HepG2 (cell line): ENCODE measurements at regions not wholly inside any gene's neighbourhood (a gene's known extent, or its start where the extent isn't known, plus 50 kb on each side); places are given as distances from the start of the nearest gene placed in this dataset.

Source experiments
- ATAC-seq: fragments of 200-7000 bp; cut with Tn5 transposase; 3 replicates; pipeline ENCODE4 v1.9.1; 2020; ENCODE audit warnings: mild to moderate bottlenecking, moderate library complexity
- BruUV-seq: library from RNA; stranded (reverse); fragments of 400-500 nt; replicated peaks from 2 replicates; lab custom pipeline; 2021; lab: Mats Ljungman, UMichigan
- CTCF ChIA-PET: fragments of 300-600 bp; formaldehyde crosslinking; extraction: SDS; loops from one replicate; lab custom pipeline; 2021; ENCODE audit warnings: low total read pairs, inconsistent platforms, low intra/inter-chr PET ratio; lab: Yijun Ruan, JAX
- POLR2A ChIA-PET: fragments of 350-600 bp; sonication (Branson Sonifier 250); formaldehyde crosslinking; loops from one replicate; lab custom pipeline; 2020; ENCODE audit warnings: antibody characterized with exemption, inconsistent platforms; lab: Yijun Ruan, JAX
- DNase-seq: peaks from one replicate; pipeline ENCODE4 v3.0.0-alpha.2; 2015; ENCODE audit warnings: low spot score
- FAIRE-seq: peaks from 3 replicates; lab custom pipeline; 2011; peaks lifted over from hg19 to GRCh38; lab: Jason Lieb, UNC
- H2AFZ ChIP-seq: one replicate; pipeline ENCODE4 v1.6.1; 2011; ENCODE audit warnings: low read length, inconsistent platforms
- H3K27ac ChIP-seq: fragments of 300-600 bp; 3 replicates; pipeline ENCODE4 v1.8.0; 2011; ENCODE audit warnings: mixed run types, mild to moderate bottlenecking, mixed read lengths, low read length, inconsistent platforms; ENCODE audit not compliant: insufficient read depth; ENCODE audit errors: extremely low read length
- H3K27me3 ChIP-seq, 2 experiments: fragments of 200-600 bp in 1 of 2; 2 replicates in 1 of 2; 3 replicates in 1 of 2; pipeline versions ENCODE4 v1.6.0 to v1.8.0; 2011; ENCODE audit warnings: low read length in 2 of 2, mild to moderate bottlenecking in 2 of 2, moderate library complexity in 2 of 2, inconsistent platforms in 1 of 2; ENCODE audit not compliant: insufficient read depth in 2 of 2, control insufficient read depth in 1 of 2
- H3K36me3 ChIP-seq, 2 experiments: fragments of 200-600 bp in 1 of 2; replicated peaks in 1 of 2; 2 replicates in 1 of 2; 3 replicates in 1 of 2; pipeline versions ENCODE4 v1.5.1 to v1.8.0; 2011; ENCODE audit warnings: low read length in 2 of 2, inconsistent platforms in 1 of 2; ENCODE audit not compliant: insufficient read depth in 2 of 2, control insufficient read depth in 1 of 2
- H3K4me1 ChIP-seq: 2 replicates; pipeline ENCODE4 v1.5.1; 2012; ENCODE audit warnings: low read length, inconsistent platforms; ENCODE audit not compliant: insufficient read depth
- H3K4me2 ChIP-seq: 2 replicates; pipeline ENCODE4 v1.6.0; 2011; ENCODE audit warnings: low read depth, low read length, inconsistent platforms
- H3K4me3 ChIP-seq, 3 experiments: fragments of 200-600 bp in 1 of 3; sonication (generic), shearing (Covaris generic) in 1 of 3; replicated peaks in 1 of 3; 2 replicates each; pipeline ENCODE4 v1.5.1; 2011 to 2016; ENCODE audit warnings: low read length in 3 of 3, inconsistent platforms in 2 of 3, low read depth in 2 of 3, mild to moderate bottlenecking in 2 of 3, control low read depth in 1 of 3, mixed read lengths in 1 of 3; ENCODE audit not compliant: insufficient read depth in 1 of 3
- H3K79me2 ChIP-seq: one replicate; pipeline ENCODE4 v1.6.1; 2011; ENCODE audit warnings: low read length, inconsistent platforms; ENCODE audit not compliant: insufficient read depth
- H3K9ac ChIP-seq: 2 replicates; pipeline ENCODE4 v1.6.0; 2011; ENCODE audit warnings: mild to moderate bottlenecking, low read depth, low read length, inconsistent platforms; ENCODE audit not compliant: insufficient read depth
- H3K9me3 ChIP-seq: 2 replicates; pipeline ENCODE4 v1.5.1; 2012; ENCODE audit warnings: mild to moderate bottlenecking, low read length
- H4K20me1 ChIP-seq: 2 replicates; pipeline ENCODE4 v1.6.0; 2011; ENCODE audit warnings: inconsistent platforms, mild to moderate bottlenecking, low read length, moderate library complexity; ENCODE audit not compliant: insufficient read depth
- ARNT ChIP-seq: fragments of 450-650 bp; IDR thresholded peaks from 2 replicates; pipeline ENCODE4 v1.6.1; 2017
- ARNTL ChIP-seq: sonication (generic); formaldehyde crosslinking; IDR thresholded peaks from 2 replicates; pipeline ENCODE4 v1.4.0; 2020; ENCODE audit warnings: mild to moderate bottlenecking, missing genetic modification reagents
- ATF1 ChIP-seq: IDR thresholded peaks from 2 replicates; pipeline ENCODE4 v1.6.1; 2016; ENCODE audit warnings: mild to moderate bottlenecking, control low read depth
- GZF1 ChIP-seq: sonication (generic); formaldehyde crosslinking; IDR thresholded peaks from 2 replicates; pipeline ENCODE4 v1.5.1; 2020; ENCODE audit warnings: mild to moderate bottlenecking, missing genetic modification reagents
- PTBP1 ChIP-seq: fragments of 200-400 bp; formaldehyde crosslinking; IDR thresholded peaks from 2 replicates; pipeline ENCODE4 v1.6.1; 2018; ENCODE audit warnings: low read length, low read depth; ENCODE audit not compliant: poor library complexity, severe bottlenecking
- RBM39 ChIP-seq: fragments of 200-400 bp; formaldehyde crosslinking; IDR thresholded peaks from one replicate; pipeline ENCODE4 v1.6.1; 2018; ENCODE audit warnings: antibody characterized with exemption, mild to moderate bottlenecking, low read depth, low read length; ENCODE audit not compliant: poor library complexity, severe bottlenecking
- REXO4 ChIP-seq: sonication (generic); formaldehyde crosslinking; IDR thresholded peaks from 2 replicates; pipeline ENCODE4 v1.8.0; 2022; ENCODE audit warnings: missing genetic modification reagents, mild to moderate bottlenecking, borderline replicate concordance
- SOX5 ChIP-seq: IDR thresholded peaks from 2 replicates; pipeline ENCODE4 v1.6.1; 2016; ENCODE audit warnings: borderline replicate concordance
- ZBTB21 ChIP-seq: sonication (generic); formaldehyde crosslinking; IDR thresholded peaks from 2 replicates; pipeline ENCODE4 v1.4.0; 2020; ENCODE audit warnings: missing genetic modification reagents
- ZNF143 ChIP-seq: sonication (generic); formaldehyde crosslinking; IDR thresholded peaks from 2 replicates; pipeline ENCODE4 v1.4.0; 2020; ENCODE audit warnings: missing genetic modification reagents
- ZNF674 ChIP-seq: sonication (generic); formaldehyde crosslinking; IDR thresholded peaks from 2 replicates; pipeline ENCODE4 v1.5.0; 2020; ENCODE audit warnings: low read depth, mild to moderate bottlenecking, missing genetic modification reagents
- ZNF788 ChIP-seq: sonication (generic); formaldehyde crosslinking; IDR thresholded peaks from 2 replicates; pipeline ENCODE4 v1.5.0; 2020; ENCODE audit warnings: mild to moderate bottlenecking, missing genetic modification reagents, borderline replicate concordance
- WGBS: methylation state at CpG from one replicate; pipeline ENCODE4 v1.1.6; 2017; ENCODE audit warnings: low lambda C conversion rate; 5-methylcytosine and 5-hydroxymethylcytosine counted together
- in situ Hi-C: cut with HindIII; loops from 2 replicates; pipeline ENCODE4 v1.10.0; 2017; ENCODE audit warnings: low pct_unique_long_range_greater_than_20kb; ENCODE audit not compliant: extremely low pct_ligation_motif_present
- intact Hi-C: fragments of 100-400 bp; cut with micrococcal nuclease; formaldehyde crosslinking; loops from one replicate; pipeline ENCODE4 v1.10.0; 2022; ENCODE audit not compliant: unreplicated experiment
- TF ChIP-seq, protein P1 (sequence below): sonication (generic); formaldehyde crosslinking; IDR thresholded peaks from 2 replicates; pipeline ENCODE4 v1.4.0; 2020; ENCODE audit warnings: missing genetic modification reagents
- TF ChIP-seq, protein P2 (sequence below): sonication (generic); formaldehyde crosslinking; IDR thresholded peaks from 2 replicates; pipeline ENCODE4 v1.4.0; 2020; ENCODE audit warnings: missing genetic modification reagents, mild to moderate bottlenecking, borderline replicate concordance
- TF ChIP-seq, protein P3 (sequence below): sonication (generic); formaldehyde crosslinking; conservative IDR thresholded peaks from 2 replicates; pipeline ENCODE4 v1.8.0; 2022; ENCODE audit warnings: mild to moderate bottlenecking, moderate library complexity, missing genetic modification reagents

DNA sequence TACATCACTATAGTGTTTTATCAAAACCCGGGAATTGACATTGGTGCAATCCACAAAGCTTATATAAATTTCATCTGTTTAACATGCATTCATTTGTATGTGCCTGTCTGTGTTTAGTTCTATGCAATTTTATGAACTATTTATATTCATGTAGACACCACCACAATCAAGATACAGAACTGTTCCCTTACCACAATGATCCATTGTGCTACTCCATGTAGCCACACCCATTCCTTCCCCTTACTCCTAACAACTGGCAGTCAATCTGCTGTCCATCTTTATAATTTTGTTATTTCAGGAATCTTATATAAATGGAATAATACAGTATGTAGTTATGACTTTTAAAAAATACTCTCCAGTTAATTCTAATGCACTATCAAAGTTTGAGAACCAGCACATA, 389.5 kb downstream of the HTR1A start:
- Histone ChIP-seq H3K27me3 (no peaks in the 10 kb centered on the region), H3K4me3 (no peak overlapping the region), H3K4me1 (no peaks in the 10 kb centered on the region), H3K9me3 (peaks cover 56% of the 10 kb centered on the region), H2AFZ (no peak overlapping the region), H3K36me3 (no peaks in the 10 kb centered on the region), H3K9ac (no peak overlapping the region), H4K20me1 (no peaks in the 10 kb centered on the region), H3K27ac (no peak overlapping the region), H3K79me2 (no peaks in the 10 kb centered on the region), H3K4me2 (no peak overlapping the region)
- no peak for FAIRE-seq
- in situ Hi-C loops = no loop called here
- 15% methylated on average over 1 of the region's 1 CpG for WGBS
- TF ChIP-seq ZNF143 (CRISPR knock-in tag) (no peak), PTBP1 (no peak), ARNT (no peak), ZNF788 (CRISPR knock-in tag) (no peak), GZF1 (CRISPR knock-in tag) (no peak)
- TF ChIP-seq, protein P1, sequence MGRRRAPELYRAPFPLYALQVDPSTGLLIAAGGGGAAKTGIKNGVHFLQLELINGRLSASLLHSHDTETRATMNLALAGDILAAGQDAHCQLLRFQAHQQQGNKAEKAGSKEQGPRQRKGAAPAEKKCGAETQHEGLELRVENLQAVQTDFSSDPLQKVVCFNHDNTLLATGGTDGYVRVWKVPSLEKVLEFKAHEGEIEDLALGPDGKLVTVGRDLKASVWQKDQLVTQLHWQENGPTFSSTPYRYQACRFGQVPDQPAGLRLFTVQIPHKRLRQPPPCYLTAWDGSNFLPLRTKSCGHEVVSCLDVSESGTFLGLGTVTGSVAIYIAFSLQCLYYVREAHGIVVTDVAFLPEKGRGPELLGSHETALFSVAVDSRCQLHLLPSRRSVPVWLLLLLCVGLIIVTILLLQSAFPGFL (CRISPR knock-in tag) = no peak
- no peak for ATAC-seq
- ChIA-PET POLR2A (no interaction called here), CTCF (no interaction called here)
- DNase-seq = no peak
- intact Hi-C loops = no loop called here
- BruUV-seq = no TSS peak

DNA sequence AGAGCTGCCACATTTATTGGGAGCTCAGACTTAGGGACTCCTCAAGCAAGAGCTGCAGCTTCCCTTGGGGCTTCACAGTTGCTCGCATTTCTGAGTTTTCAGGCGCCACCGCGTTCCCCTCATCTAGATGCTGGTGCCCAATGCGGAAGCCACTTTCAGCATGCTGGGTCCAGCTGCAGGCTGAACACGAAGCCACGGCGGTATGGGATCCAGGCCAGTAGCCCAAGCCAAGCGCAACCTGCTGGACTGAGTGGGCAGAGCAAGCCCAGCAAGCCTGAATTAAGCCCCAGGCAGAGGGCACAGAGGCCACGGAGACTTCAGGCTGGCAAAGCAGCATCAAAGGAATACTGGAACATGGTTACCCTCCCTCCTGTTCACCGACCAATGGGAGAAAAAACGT, 391.5 kb downstream of the HTR1A start:
- Histone ChIP-seq H3K4me1 (no peaks in the 10 kb centered on the region), H3K79me2 (no peaks in the 10 kb centered on the region), H3K36me3 (no peaks in the 10 kb centered on the region), H2AFZ (no peak overlapping the region), H3K27ac (no peak overlapping the region), H3K9me3 (peaks cover 58% of the 10 kb centered on the region), H3K4me2 (no peak overlapping the region), H3K4me3 (no peak overlapping the region), H3K27me3 (no peaks in the 10 kb centered on the region), H4K20me1 (no peaks in the 10 kb centered on the region), H3K9ac (no peak overlapping the region)
- ATAC-seq (peak; percentile 31; the same call in 1 of the 3 replicates), DNase-seq (no peak), FAIRE-seq (no peak)
- ChIA-PET CTCF (no interaction called here), POLR2A (no interaction called here)
- BruUV-seq = no TSS peak
- intact Hi-C loops (no loop called here), in situ Hi-C loops (no loop called here)
- 3% methylated on average over 10 of the region's 12 CpGs for WGBS
- TF ChIP-seq REXO4 (CRISPR knock-in tag) (no peak), ARNTL (no peak), RBM39 (no peak), ZBTB21 (CRISPR knock-in tag) (no peak), SOX5 (CRISPR knock-in tag) (no peak), ZNF674 (CRISPR knock-in tag) (no peak), ATF1 (CRISPR knock-in tag) (no peak)
- TF ChIP-seq, protein P2, sequence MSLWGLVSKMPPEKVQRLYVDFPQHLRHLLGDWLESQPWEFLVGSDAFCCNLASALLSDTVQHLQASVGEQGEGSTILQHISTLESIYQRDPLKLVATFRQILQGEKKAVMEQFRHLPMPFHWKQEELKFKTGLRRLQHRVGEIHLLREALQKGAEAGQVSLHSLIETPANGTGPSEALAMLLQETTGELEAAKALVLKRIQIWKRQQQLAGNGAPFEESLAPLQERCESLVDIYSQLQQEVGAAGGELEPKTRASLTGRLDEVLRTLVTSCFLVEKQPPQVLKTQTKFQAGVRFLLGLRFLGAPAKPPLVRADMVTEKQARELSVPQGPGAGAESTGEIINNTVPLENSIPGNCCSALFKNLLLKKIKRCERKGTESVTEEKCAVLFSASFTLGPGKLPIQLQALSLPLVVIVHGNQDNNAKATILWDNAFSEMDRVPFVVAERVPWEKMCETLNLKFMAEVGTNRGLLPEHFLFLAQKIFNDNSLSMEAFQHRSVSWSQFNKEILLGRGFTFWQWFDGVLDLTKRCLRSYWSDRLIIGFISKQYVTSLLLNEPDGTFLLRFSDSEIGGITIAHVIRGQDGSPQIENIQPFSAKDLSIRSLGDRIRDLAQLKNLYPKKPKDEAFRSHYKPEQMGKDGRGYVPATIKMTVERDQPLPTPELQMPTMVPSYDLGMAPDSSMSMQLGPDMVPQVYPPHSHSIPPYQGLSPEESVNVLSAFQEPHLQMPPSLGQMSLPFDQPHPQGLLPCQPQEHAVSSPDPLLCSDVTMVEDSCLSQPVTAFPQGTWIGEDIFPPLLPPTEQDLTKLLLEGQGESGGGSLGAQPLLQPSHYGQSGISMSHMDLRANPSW (CRISPR knock-in tag) = no peak
- TF ChIP-seq, protein P3, sequence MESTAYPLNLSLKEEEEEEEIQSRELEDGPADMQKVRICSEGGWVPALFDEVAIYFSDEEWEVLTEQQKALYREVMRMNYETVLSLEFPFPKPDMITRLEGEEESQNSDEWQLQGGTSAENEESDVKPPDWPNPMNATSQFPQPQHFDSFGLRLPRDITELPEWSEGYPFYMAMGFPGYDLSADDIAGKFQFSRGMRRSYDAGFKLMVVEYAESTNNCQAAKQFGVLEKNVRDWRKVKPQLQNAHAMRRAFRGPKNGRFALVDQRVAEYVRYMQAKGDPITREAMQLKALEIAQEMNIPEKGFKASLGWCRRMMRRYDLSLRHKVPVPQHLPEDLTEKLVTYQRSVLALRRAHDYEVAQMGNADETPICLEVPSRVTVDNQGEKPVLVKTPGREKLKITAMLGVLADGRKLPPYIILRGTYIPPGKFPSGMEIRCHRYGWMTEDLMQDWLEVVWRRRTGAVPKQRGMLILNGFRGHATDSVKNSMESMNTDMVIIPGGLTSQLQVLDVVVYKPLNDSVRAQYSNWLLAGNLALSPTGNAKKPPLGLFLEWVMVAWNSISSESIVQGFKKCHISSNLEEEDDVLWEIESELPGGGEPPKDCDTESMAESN (CRISPR knock-in tag) = no peak
